ENCODE measurements at regions not wholly inside any gene's neighbourhood (a gene's known extent, or its start where the extent isn't known, plus 50 kb on each side); places are given as distances from the start of the nearest gene placed in this dataset.

DNA sequence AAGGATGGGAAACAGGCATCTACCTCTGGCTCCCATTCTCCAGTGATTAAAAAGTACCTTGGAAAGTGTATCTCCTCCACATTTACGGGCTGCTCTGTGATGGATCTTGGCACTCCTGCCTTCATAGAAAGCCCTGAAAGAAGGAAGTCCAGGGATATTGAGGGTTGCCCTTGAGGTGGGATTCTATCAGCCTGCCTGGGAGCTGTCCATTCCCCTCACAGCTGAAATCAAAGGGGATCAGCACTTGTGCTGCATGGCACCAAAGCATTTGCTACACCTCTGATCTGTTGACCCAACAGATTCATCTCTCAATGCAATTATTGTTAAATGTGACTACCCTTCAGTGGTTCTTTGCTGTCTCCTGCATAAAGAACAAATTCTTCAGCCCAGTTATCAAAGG lies 442.0 kb upstream of the RUNX1 start:
- Mint-ChIP-seq H3K27ac (ENCODE audit: unreplicated experiment) (no peak overlapping the region), H3K9me3 (peaks cover 3% of the 10 kb centered on the region), H3K36me3 (ENCODE audit: low read depth) (peaks cover 3% of the 10 kb centered on the region), H3K27me3 (ENCODE audit: low read depth) (peaks cover 4% of the 10 kb centered on the region), H3K4me1 (no peaks in the 10 kb centered on the region), H3K4me3 (no peak overlapping the region)
- no peak for DNase-seq (ENCODE audit: low read depth, low spot score)
- TF ChIP-seq, protein P1, sequence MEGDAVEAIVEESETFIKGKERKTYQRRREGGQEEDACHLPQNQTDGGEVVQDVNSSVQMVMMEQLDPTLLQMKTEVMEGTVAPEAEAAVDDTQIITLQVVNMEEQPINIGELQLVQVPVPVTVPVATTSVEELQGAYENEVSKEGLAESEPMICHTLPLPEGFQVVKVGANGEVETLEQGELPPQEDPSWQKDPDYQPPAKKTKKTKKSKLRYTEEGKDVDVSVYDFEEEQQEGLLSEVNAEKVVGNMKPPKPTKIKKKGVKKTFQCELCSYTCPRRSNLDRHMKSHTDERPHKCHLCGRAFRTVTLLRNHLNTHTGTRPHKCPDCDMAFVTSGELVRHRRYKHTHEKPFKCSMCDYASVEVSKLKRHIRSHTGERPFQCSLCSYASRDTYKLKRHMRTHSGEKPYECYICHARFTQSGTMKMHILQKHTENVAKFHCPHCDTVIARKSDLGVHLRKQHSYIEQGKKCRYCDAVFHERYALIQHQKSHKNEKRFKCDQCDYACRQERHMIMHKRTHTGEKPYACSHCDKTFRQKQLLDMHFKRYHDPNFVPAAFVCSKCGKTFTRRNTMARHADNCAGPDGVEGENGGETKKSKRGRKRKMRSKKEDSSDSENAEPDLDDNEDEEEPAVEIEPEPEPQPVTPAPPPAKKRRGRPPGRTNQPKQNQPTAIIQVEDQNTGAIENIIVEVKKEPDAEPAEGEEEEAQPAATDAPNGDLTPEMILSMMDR (conservative IDR thresholded peaks at IDR 0.05) = no peak

DNA sequence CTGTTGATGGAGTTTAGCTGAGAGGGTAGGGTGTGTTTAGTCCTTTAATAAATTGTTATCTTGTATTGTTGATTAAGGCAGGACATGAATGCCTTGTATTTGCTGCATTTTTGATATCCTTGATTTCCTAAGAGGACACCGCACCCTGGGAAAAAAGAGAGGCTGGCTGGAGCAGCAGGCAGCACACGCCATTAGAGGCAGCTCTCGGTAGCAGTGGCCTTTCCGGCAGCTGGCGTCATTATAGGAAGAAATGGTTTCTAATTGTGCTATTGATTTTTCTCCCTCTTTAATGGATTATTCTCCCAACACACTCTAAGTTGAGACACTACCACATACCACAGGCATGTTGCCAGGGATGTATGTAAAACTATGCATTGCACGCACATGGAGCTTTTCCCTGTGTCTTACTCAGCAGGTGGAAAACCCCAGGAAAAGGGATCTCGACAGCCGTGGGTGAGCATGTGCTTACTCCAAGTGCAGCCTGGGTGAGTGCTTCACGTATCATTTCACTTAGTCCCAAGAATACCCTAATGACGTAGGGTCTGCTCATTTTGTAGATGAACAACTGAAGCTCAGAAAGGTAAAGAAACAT lies 440.4 kb upstream of the RUNX1 start:
- Mint-ChIP-seq H3K36me3 (ENCODE audit: low read depth) (peaks cover 3% of the 10 kb centered on the region), H3K4me3 (no peak overlapping the region), H3K27me3 (ENCODE audit: low read depth) (peaks cover 4% of the 10 kb centered on the region), H3K9me3 (peaks cover 3% of the 10 kb centered on the region), H3K4me1 (no peaks in the 10 kb centered on the region), H3K27ac (ENCODE audit: unreplicated experiment) (no peak overlapping the region)
- TF ChIP-seq, protein P1 (conservative IDR thresholded peaks at IDR 0.05) = no peak
- no peak for DNase-seq (ENCODE audit: low read depth, low spot score)

DNA sequence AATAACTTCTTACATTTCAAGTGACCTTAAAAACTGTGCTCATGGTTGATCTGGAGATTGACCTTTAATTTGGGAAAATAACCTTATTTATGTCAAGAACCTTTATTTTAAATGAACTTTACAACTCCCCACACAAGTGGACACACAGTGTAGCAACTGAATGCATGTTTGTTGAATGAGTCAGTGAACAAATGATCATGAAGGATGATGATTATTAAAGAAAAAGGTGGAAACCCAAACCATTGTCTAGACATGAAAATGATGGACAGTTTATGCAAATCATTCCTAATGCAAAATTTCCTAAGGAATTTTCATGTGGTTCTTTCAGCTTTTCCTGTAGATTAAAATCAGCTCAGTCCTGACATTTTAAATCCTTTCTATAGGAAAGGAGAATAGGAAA lies 439.8 kb upstream of the RUNX1 start:
- Mint-ChIP-seq H3K9me3 (peaks cover 3% of the 10 kb centered on the region), H3K4me1 (no peaks in the 10 kb centered on the region), H3K36me3 (ENCODE audit: low read depth) (peaks cover 3% of the 10 kb centered on the region), H3K27ac (ENCODE audit: unreplicated experiment) (no peak overlapping the region), H3K27me3 (ENCODE audit: low read depth) (peaks cover 8% of the 10 kb centered on the region), H3K4me3 (no peak overlapping the region)
- TF ChIP-seq, protein P1 (conservative IDR thresholded peaks at IDR 0.05) = no peak
- DNase-seq (ENCODE audit: low read depth, low spot score) = no peak

DNA sequence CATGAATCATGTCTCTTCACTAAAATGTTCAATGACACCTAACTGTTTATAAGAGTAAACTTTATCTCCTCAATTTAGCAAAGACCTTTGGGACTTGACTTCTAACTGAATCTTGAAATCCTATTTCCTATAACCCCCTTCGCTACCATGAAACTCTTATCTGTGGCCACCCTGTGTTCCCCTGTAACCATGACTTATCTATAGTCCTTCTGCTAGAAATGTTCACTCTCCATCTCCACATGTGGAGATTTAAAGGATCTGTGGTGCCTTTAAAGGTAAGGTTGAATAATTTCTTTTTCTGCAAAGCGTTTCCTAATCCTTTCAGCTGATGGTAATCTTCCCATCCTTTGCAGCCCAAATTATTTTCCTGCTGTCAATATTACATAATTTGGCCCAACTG lies 436.3 kb upstream of the RUNX1 start:
- Mint-ChIP-seq H3K27ac (ENCODE audit: unreplicated experiment) (no peak overlapping the region), H3K4me1 (no peaks in the 10 kb centered on the region), H3K27me3 (ENCODE audit: low read depth) (peaks cover 5% of the 10 kb centered on the region), H3K36me3 (ENCODE audit: low read depth) (no peaks in the 10 kb centered on the region), H3K4me3 (no peak overlapping the region), H3K9me3 (no peaks in the 10 kb centered on the region)
- DNase-seq (ENCODE audit: low read depth, low spot score) = no peak
- TF ChIP-seq, protein P1 (conservative IDR thresholded peaks at IDR 0.05) = no peak

DNA sequence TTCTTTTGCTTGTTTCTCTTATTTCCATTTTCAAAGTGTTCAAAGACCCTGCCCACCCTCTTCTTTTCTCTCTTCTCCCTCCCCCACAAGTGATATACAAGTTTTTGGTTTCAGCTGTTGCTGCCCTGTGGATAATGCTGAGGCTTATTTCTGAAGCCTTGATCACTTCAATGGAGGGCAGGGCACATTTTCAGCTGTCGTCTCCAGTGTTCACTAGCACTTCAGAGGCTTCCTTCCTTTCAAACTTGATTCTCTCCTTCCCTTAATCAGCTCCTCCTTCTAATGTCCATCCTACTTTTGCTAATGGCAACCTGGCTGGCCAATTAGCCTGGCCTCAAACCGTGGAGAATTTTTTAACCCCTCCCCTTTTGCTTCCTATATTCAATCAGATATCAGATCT lies 435.7 kb upstream of the RUNX1 start:
- H3K27ac Mint-ChIP-seq (ENCODE audit: unreplicated experiment) = no peak overlapping the region
- peaks cover 5% of the 10 kb centered on the region for H3K27me3 Mint-ChIP-seq (ENCODE audit: low read depth)
- no peaks in the 10 kb centered on the region for H3K9me3 Mint-ChIP-seq
- no peak for DNase-seq (ENCODE audit: low read depth, low spot score)
- TF ChIP-seq, protein P1 (conservative IDR thresholded peaks at IDR 0.05) = no peak
- H3K4me1 Mint-ChIP-seq = no peaks in the 10 kb centered on the region
- no peak overlapping the region for H3K4me3 Mint-ChIP-seq
- no peaks in the 10 kb centered on the region for H3K36me3 Mint-ChIP-seq (ENCODE audit: low read depth)
